ENCODE measurements at regions not wholly inside any gene's neighbourhood (a gene's known extent, or its start where the extent isn't known, plus 50 kb on each side); places are given as distances from the start of the nearest gene placed in this dataset.

DNA sequence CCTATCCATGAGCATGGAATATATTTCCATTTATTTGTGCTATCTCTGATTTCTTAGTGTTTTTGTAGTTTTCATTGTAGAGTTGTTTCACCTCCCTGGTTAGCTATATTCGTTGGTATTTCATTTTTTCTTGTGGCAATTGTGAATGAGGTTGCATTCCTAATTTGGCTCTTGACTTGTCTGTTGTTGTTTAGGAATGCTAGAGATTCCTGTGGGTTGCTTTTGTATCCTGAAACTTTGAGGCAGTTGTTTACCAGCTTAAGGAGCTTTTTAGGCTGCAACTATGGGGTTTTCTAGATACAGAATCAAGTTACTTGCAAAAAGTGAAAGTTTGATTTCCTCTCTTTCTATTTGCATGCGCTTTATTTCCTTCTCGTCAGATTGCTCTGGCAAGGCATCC, 304.7 kb upstream of the GRM3 start:
- TF ChIP-seq, protein P1, sequence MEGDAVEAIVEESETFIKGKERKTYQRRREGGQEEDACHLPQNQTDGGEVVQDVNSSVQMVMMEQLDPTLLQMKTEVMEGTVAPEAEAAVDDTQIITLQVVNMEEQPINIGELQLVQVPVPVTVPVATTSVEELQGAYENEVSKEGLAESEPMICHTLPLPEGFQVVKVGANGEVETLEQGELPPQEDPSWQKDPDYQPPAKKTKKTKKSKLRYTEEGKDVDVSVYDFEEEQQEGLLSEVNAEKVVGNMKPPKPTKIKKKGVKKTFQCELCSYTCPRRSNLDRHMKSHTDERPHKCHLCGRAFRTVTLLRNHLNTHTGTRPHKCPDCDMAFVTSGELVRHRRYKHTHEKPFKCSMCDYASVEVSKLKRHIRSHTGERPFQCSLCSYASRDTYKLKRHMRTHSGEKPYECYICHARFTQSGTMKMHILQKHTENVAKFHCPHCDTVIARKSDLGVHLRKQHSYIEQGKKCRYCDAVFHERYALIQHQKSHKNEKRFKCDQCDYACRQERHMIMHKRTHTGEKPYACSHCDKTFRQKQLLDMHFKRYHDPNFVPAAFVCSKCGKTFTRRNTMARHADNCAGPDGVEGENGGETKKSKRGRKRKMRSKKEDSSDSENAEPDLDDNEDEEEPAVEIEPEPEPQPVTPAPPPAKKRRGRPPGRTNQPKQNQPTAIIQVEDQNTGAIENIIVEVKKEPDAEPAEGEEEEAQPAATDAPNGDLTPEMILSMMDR (IDR thresholded peaks at IDR 0.05 in 2 of 3, conservative IDR thresholded peaks at IDR 0.05 in 1 of 3; ENCODE audit: borderline replicate concordance in 1 of 3, insufficient read depth in 1 of 3, low read depth in 2 of 3, low read length in 2 of 3) = no peak
- no peak for TF ChIP-seq SIN3A (IDR thresholded peaks at IDR 0.05; ENCODE audit: low read depth)
- no peak for TF ChIP-seq ZNF274 (IDR thresholded peaks at IDR 0.05; ENCODE audit: low read depth, low read length)
- TF ChIP-seq POLR2A (IDR thresholded peaks at IDR 0.05; ENCODE audit: borderline replicate concordance, extremely low read depth, insufficient read depth, insufficient read length) = no peak
- TF ChIP-seq SP1 (IDR thresholded peaks at IDR 0.05; ENCODE audit: low read depth) = no peak
- no peak for TF ChIP-seq EGR1 (IDR thresholded peaks at IDR 0.05; ENCODE audit: low read depth)
- no peak for TF ChIP-seq POLR2AphosphoS5 (IDR thresholded peaks at IDR 0.05; ENCODE audit: low read depth, low read length)
- TF ChIP-seq EZH2phosphoT487 (IDR thresholded peaks at IDR 0.05; ENCODE audit: borderline replicate concordance) = no peak
- TF ChIP-seq ZFX (IDR thresholded peaks at IDR 0.05) = no peak
- TF ChIP-seq EZH2 (IDR thresholded peaks at IDR 0.05) = no peak
- no peak for TF ChIP-seq JUND (IDR thresholded peaks at IDR 0.05)
- TF ChIP-seq CEBPB (IDR thresholded peaks at IDR 0.05; ENCODE audit: low read depth) = no peak
- TF ChIP-seq, protein P2, sequence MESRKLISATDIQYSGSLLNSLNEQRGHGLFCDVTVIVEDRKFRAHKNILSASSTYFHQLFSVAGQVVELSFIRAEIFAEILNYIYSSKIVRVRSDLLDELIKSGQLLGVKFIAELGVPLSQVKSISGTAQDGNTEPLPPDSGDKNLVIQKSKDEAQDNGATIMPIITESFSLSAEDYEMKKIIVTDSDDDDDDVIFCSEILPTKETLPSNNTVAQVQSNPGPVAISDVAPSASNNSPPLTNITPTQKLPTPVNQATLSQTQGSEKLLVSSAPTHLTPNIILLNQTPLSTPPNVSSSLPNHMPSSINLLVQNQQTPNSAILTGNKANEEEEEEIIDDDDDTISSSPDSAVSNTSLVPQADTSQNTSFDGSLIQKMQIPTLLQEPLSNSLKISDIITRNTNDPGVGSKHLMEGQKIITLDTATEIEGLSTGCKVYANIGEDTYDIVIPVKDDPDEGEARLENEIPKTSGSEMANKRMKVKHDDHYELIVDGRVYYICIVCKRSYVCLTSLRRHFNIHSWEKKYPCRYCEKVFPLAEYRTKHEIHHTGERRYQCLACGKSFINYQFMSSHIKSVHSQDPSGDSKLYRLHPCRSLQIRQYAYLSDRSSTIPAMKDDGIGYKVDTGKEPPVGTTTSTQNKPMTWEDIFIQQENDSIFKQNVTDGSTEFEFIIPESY (IDR thresholded peaks at IDR 0.05; ENCODE audit: extremely low read depth, insufficient replicate concordance, low read length) = no peak
